ENCODE measurements at regions not wholly inside any gene's neighbourhood (a gene's known extent, or its start where the extent isn't known, plus 50 kb on each side); places are given as distances from the start of the nearest gene placed in this dataset.

DNA sequence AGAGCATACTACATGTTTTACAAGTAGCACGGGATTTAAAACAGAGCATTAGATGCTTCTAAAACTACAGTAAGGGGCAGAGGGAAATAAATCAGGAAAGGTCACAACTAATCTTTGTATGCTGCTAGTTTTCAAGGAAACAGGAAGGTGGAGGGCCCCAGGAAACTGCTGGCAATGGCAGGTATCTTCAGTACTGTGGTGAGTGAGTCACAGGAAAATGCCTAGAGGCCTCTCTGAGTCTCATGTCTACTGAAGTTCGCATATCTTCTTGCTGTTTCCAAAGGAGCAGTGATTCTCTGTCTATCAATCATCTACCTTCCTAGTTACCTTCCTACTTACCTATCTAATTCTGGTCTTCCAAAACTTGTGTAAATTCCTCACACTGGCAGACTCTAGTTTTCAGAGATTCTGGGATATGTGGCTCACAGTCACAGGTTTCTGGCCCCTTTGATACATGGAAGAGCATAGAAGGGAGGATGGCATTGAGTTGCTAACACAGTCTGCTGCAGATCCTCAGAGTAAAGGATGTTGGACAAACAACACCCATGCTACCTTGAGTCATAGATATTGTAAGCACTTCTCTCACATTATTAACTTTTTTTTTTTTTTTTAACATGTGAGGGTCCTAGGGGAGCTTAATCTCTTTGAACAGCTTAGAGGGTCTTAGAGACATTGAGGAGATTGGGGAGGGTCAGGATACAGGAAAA is 58.8 kb upstream of the SYN3 start:
- Histone ChIP-seq H3K4me3 (ENCODE audit: low read length) (no peak overlapping the region), H3K4me1 (ENCODE audit: insufficient read depth, low read length) (no peaks in the 10 kb centered on the region), H3K27me3 (ENCODE audit: insufficient read depth, low read length) (no peaks in the 10 kb centered on the region), H3K9me3 (ENCODE audit: low read depth, low read length) (no peaks in the 10 kb centered on the region)

- H3K27me3 ChIP-seq (ENCODE audit: insufficient read depth, low read length): no peaks in the 10 kb centered on the region
- no peaks in the 10 kb centered on the region for H3K9me3 ChIP-seq (ENCODE audit: low read depth, low read length)
- H3K4me3 ChIP-seq (ENCODE audit: low read length): no peak overlapping the region
- H3K4me1 ChIP-seq (ENCODE audit: insufficient read depth, low read length): no peaks in the 10 kb centered on the region
Observed at GRCh38 chr22:33114565-33114964, 56.4 kb upstream of the SYN3 start.

GRCh38 chr22:33112580-33112979 is 54.4 kb upstream of the SYN3 start:
- H3K27me3 ChIP-seq (ENCODE audit: insufficient read depth, low read length): no peaks in the 10 kb centered on the region
- H3K4me1 ChIP-seq (ENCODE audit: insufficient read depth, low read length): no peaks in the 10 kb centered on the region
- no peak overlapping the region for H3K4me3 ChIP-seq (ENCODE audit: low read length)
- H3K9me3 ChIP-seq (ENCODE audit: low read depth, low read length): no peaks in the 10 kb centered on the region

DNA sequence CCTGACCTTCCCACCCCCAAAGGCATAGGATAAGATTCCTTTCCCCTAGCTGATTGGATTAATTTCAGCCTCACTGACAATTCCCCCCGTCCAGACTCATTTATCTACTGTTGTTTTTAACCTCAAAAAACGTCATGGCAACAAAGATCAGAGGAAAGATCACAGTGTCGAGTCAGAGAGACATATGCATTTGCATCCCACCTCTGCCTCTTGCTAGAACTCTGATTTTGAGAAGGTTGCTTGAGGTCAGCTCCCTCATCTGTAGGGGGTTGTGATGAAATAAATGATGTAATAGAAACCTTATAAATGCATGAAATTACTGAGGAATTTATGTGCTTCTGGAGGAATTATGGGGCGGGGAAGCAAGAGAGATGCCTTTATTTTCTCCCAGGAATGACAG is 53.3 kb upstream of the SYN3 start:
- no peaks in the 10 kb centered on the region for H3K9me3 ChIP-seq (ENCODE audit: low read depth, low read length)
- H3K4me3 ChIP-seq (ENCODE audit: low read length): no peak overlapping the region
- no peaks in the 10 kb centered on the region for H3K27me3 ChIP-seq (ENCODE audit: insufficient read depth, low read length)
- no peaks in the 10 kb centered on the region for H3K4me1 ChIP-seq (ENCODE audit: insufficient read depth, low read length)

DNA sequence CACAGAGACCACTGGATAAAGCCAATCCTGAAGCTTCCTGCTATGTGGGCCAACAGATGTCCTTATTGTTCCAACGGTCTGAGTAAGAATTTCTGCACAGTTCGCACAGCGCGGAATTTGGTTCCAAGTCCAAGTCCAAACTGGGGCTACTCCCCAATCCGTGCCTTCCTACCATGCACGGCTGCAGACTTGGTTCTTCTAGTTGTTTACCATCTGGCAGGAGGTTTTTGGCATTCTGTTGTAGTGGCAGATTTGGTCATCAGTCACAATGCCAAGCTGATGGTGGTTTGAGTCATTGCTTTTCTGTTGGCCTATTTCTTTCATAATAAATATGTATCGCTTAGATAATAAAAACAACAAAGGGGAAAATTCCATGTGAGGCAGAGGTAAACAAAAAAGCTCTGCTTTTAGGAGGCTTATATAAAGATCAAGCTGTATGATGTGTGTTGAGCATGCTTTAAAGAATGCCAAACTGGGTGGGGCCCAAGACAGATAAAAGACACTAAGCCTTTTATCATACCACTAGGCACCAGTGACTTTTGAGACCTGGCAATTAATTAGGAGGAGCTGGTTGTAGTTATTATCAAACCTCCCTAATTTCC is 52.5 kb upstream of the SYN3 start:
- Histone ChIP-seq H3K9me3 (ENCODE audit: low read depth, low read length) (no peaks in the 10 kb centered on the region), H3K27me3 (ENCODE audit: insufficient read depth, low read length) (no peaks in the 10 kb centered on the region), H3K4me3 (ENCODE audit: low read length) (no peak overlapping the region), H3K4me1 (ENCODE audit: insufficient read depth, low read length) (no peaks in the 10 kb centered on the region)

DNA sequence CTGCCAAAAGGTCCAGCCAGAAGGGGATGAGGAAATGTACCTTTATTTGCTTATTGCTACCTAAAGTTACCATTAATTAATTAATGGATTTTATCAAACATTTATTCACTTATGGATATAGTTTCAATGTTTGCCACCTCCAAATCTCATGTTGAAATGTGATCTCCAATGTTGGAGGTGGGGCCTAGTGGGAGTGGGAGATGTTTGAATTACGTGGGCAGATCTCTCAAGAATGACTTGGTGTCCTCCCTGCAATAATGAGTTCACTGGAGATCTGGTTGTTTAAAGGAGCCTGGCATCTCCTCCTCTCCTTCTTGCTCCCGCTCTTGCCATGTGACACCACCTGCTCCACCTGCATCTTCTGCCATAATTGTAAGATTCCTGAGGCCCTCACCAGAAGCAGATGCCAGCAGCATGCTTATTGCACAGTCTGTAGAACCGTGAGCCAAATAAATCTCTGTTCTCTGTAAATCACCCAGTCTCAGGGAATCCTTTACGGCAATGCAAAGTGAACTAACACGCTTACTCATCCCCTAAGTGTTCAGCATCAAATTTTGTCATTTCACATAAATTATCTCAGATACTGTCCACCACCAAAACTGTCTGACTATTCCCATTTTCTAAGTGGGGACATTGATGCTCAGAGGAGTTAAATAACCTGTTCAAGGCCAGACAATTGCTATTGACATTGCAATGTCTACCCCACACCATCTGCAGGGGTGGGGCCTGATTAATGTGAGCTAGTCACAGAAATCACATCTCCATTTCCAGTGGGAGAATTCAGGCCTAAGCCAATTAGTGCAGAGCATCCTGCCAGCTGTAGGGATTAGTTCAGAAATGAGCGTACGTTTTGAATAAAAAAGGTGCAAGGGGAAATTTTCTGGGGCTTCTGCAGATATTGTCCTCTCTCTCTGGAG is 51.6 kb upstream of the SYN3 start:
- Histone ChIP-seq H3K4me3 (ENCODE audit: low read length) (no peak overlapping the region), H3K9me3 (ENCODE audit: low read depth, low read length) (no peaks in the 10 kb centered on the region), H3K4me1 (ENCODE audit: insufficient read depth, low read length) (no peaks in the 10 kb centered on the region), H3K27me3 (ENCODE audit: insufficient read depth, low read length) (no peaks in the 10 kb centered on the region)

GRCh38 chr22:33108037-33108436 is 49.9 kb upstream of the SYN3 start:
- Histone ChIP-seq H3K9me3 (ENCODE audit: low read depth, low read length) (no peaks in the 10 kb centered on the region), H3K4me3 (ENCODE audit: low read length) (no peak overlapping the region), H3K27me3 (ENCODE audit: insufficient read depth, low read length) (no peaks in the 10 kb centered on the region), H3K4me1 (ENCODE audit: insufficient read depth, low read length) (no peaks in the 10 kb centered on the region)

Data from mononuclear cell (primary cell).